ENCODE measurements at regions not wholly inside any gene's neighbourhood (a gene's known extent, or its start where the extent isn't known, plus 50 kb on each side); places are given as distances from the start of the nearest gene placed in this dataset.
"Not testable (repeated sequence)": the region's sequence is repeated elsewhere in the genome, so short reads cannot be mapped to it uniquely, and the experiment has no call there.

- DNase-seq (no peak), ATAC-seq (no peak)
- Histone ChIP-seq H3K36me3 (ENCODE audit: control insufficient read depth in 2 of 3, insufficient read depth in 3 of 3, low read length in 3 of 3) (no peaks in the 10 kb centered on the region), H3K27me3 (ENCODE audit: control insufficient read depth in 2 of 2, insufficient read depth in 2 of 2, low read length in 2 of 2) (no peaks in the 10 kb centered on the region), H3K4me1 (ENCODE audit: control insufficient read depth in 2 of 2, insufficient read depth in 2 of 2, low read length in 2 of 2) (no peaks in the 10 kb centered on the region), H3K27ac (ENCODE audit: low read depth, low read length) (no peak overlapping the region), H3K9me3 (ENCODE audit: control insufficient read depth in 2 of 3, low read length in 3 of 3) (no peaks in the 10 kb centered on the region), H3K4me3 (ENCODE audit: low read length) (no peak overlapping the region)
- Mint-ChIP-seq H3K36me3 (no peaks in the 10 kb centered on the region), H3K4me3 (no peak overlapping the region), H3K27ac (no peak overlapping the region), H3K27me3 (no peaks in the 10 kb centered on the region), H3K4me1 (peaks cover 4 to 14% (median 6%) of the 10 kb centered on the region in 7 donors), H3K9me3 (no peaks in the 10 kb centered on the region)
- CTCF ChIA-PET = no interaction called here
- intact Hi-C loops (cut with micrococcal nuclease) = no loop called here
- POLR2A ChIA-PET = no interaction called here
Observed at GRCh38 chr5:110267714-110268113, 458.8 kb downstream of the TMEM232 start.

GRCh38 chr5:110268283-110268682 is 458.2 kb downstream of the TMEM232 start:
- no peaks in the 10 kb centered on the region for H3K36me3 ChIP-seq (ENCODE audit: control insufficient read depth in 2 of 3, insufficient read depth in 3 of 3, low read length in 3 of 3)
- peaks cover 0 to 2% (median 0%) of the 10 kb centered on the region in 5 donors for H3K36me3 Mint-ChIP-seq
- no peak overlapping the region for H3K4me3 ChIP-seq (ENCODE audit: low read length)
- no peak for DNase-seq
- H3K27ac Mint-ChIP-seq = no peak overlapping the region
- intact Hi-C loops (cut with micrococcal nuclease) = no loop called here
- no peaks in the 10 kb centered on the region for H3K27me3 Mint-ChIP-seq
- no peak overlapping the region for H3K4me3 Mint-ChIP-seq
- ChIA-PET CTCF (no interaction called here), POLR2A (no interaction called here)
- H3K9me3 Mint-ChIP-seq = peaks cover 0 to 1% (median 0%) of the 10 kb centered on the region in 11 donors
- no peak overlapping the region for H3K27ac ChIP-seq (ENCODE audit: low read depth, low read length)
- no peak for ATAC-seq
- no peaks in the 10 kb centered on the region for H3K27me3 ChIP-seq (ENCODE audit: control insufficient read depth in 2 of 2, insufficient read depth in 2 of 2, low read length in 2 of 2)
- H3K4me1 Mint-ChIP-seq = peaks cover 4 to 14% (median 6%) of the 10 kb centered on the region in 7 donors
- no peaks in the 10 kb centered on the region for H3K9me3 ChIP-seq (ENCODE audit: control insufficient read depth in 2 of 3, low read length in 3 of 3)
- no peaks in the 10 kb centered on the region for H3K4me1 ChIP-seq (ENCODE audit: control insufficient read depth in 2 of 2, insufficient read depth in 2 of 2, low read length in 2 of 2)

- H3K36me3 Mint-ChIP-seq = peaks cover 0 to 4% (median 0%) of the 10 kb centered on the region in 5 donors
- intact Hi-C loops (cut with micrococcal nuclease) = no loop called here
- H3K4me3 Mint-ChIP-seq = no peak overlapping the region
- Histone ChIP-seq H3K4me1 (ENCODE audit: control insufficient read depth in 2 of 2, insufficient read depth in 2 of 2, low read length in 2 of 2) (no peaks in the 10 kb centered on the region), H3K27me3 (ENCODE audit: control insufficient read depth in 2 of 2, insufficient read depth in 2 of 2, low read length in 2 of 2) (no peaks in the 10 kb centered on the region), H3K36me3 (ENCODE audit: control insufficient read depth in 2 of 3, insufficient read depth in 3 of 3, low read length in 3 of 3) (no peaks in the 10 kb centered on the region), H3K9me3 (ENCODE audit: control insufficient read depth in 2 of 3, low read length in 3 of 3) (no peaks in the 10 kb centered on the region), H3K27ac (ENCODE audit: low read depth, low read length) (no peak overlapping the region), H3K4me3 (ENCODE audit: low read length) (no peak overlapping the region)
- H3K9me3 Mint-ChIP-seq = peaks cover 0 to 2% (median 0%) of the 10 kb centered on the region in 11 donors
- no peak for ATAC-seq
- ChIA-PET CTCF (interaction anchor here (0.6 kb wide), 1 partner anchor 569 kb away, joined by 4 read pairs; no protein-coding TSS in a partner anchor), POLR2A (no interaction called here)
- H3K27me3 Mint-ChIP-seq = no peaks in the 10 kb centered on the region
- no peak for DNase-seq
- H3K27ac Mint-ChIP-seq = no peak overlapping the region
- H3K4me1 Mint-ChIP-seq = peaks cover 4 to 14% (median 6%) of the 10 kb centered on the region in 7 donors
Observed at GRCh38 chr5:110268985-110269384, 457.5 kb downstream of the TMEM232 start.

DNA sequence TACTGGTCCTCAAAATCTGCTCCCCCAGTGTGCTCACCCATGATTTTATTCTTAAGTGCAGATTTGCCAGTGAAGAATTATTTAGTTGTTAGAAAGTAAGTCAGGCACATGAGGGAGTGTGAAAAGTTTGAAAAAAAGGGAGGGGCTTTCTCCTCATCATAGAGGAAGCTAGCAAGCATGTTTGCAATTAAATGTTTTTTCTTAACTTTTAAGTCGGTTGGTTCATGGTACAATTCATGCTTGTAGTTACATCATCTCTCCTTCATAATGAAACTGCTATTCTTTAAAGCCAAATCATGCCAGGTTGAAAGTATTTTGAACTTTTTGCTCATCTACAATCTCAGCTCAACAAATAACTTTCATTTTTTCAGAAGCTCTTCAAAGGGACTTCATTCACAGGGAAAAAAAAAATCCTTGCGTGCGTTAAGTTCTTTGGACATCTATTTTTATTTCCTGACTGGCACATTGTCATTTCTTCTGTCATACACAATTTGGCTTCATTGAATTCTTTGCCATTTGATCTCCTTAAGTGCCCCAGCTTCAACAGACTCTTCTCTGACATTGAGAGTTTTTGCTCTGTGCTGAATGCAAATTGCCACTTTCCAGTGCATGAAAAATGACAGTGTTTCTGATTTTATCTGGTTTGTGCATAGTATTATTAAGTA is 456.9 kb downstream of the TMEM232 start:
- Histone ChIP-seq H3K4me1 (ENCODE audit: control insufficient read depth in 2 of 2, insufficient read depth in 2 of 2, low read length in 2 of 2) (no peaks in the 10 kb centered on the region), H3K4me3 (ENCODE audit: low read length) (no peak overlapping the region), H3K27ac (ENCODE audit: low read depth, low read length) (no peak overlapping the region), H3K9me3 (ENCODE audit: control insufficient read depth in 2 of 3, low read length in 3 of 3) (no peaks in the 10 kb centered on the region), H3K36me3 (ENCODE audit: control insufficient read depth in 2 of 3, insufficient read depth in 3 of 3, low read length in 3 of 3) (no peaks in the 10 kb centered on the region), H3K27me3 (ENCODE audit: control insufficient read depth in 2 of 2, insufficient read depth in 2 of 2, low read length in 2 of 2) (no peaks in the 10 kb centered on the region)
- peaks cover 0 to 3% (median 0%) of the 10 kb centered on the region in 11 donors for H3K9me3 Mint-ChIP-seq
- ATAC-seq = no peak
- intact Hi-C loops (cut with micrococcal nuclease) = no loop called here
- H3K27me3 Mint-ChIP-seq = no peaks in the 10 kb centered on the region
- peaks cover 4 to 14% (median 6%) of the 10 kb centered on the region in 7 donors for H3K4me1 Mint-ChIP-seq
- no peak overlapping the region for H3K4me3 Mint-ChIP-seq
- DNase-seq = no peak
- peaks cover 0 to 4% (median 0%) of the 10 kb centered on the region in 5 donors for H3K36me3 Mint-ChIP-seq
- H3K27ac Mint-ChIP-seq = peak overlapping the region in 1 of 9 donors; percentile 20
- CTCF ChIA-PET = interaction anchor here (0.6 to 0.7 kb wide), 2 partner anchors 16 to 570 kb away, joined by 4 read pairs; no protein-coding TSS in a partner anchor
- POLR2A ChIA-PET = no interaction called here

DNA sequence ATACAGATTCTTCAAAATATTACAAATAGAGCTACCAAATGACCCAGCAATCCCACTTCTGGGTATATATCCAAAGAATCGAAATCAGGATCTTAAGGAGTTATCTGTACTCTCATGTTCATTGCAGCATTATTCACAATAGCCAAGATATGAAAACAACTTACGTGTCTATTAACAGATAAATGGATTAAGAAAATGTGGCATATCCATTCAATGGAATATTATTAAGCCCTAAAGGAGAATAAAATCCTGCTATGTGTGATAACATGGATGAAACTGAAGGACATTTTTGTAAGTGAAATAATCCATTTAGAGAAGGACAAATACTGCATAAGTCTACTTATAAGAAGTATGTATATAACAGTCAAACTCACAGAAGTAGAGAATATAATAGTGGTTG is 450.6 kb downstream of the TMEM232 start:
- no peak overlapping the region for H3K4me3 Mint-ChIP-seq
- DNase-seq (no peak), ATAC-seq (no peak)
- POLR2A ChIA-PET = no interaction called here
- Histone ChIP-seq H3K4me1 (ENCODE audit: control insufficient read depth in 2 of 2, insufficient read depth in 2 of 2, low read length in 2 of 2) (no peaks in the 10 kb centered on the region), H3K36me3 (ENCODE audit: control insufficient read depth in 2 of 3, insufficient read depth in 3 of 3, low read length in 3 of 3) (no peaks in the 10 kb centered on the region), H3K27ac (ENCODE audit: low read depth, low read length) (no peak overlapping the region), H3K27me3 (ENCODE audit: control insufficient read depth in 2 of 2, insufficient read depth in 2 of 2, low read length in 2 of 2) (no peaks in the 10 kb centered on the region), H3K4me3 (ENCODE audit: low read length) (no peak overlapping the region), H3K9me3 (ENCODE audit: control insufficient read depth in 2 of 3, low read length in 3 of 3) (no peaks in the 10 kb centered on the region)
- H3K36me3 Mint-ChIP-seq = peaks cover 0 to 14% (median 7%) of the 10 kb centered on the region in 5 donors
- H3K27ac Mint-ChIP-seq = no peak overlapping the region
- CTCF ChIA-PET = no interaction called here
- H3K27me3 Mint-ChIP-seq = no peaks in the 10 kb centered on the region
- peaks cover 0 to 5% (median 0%) of the 10 kb centered on the region in 7 donors for H3K4me1 Mint-ChIP-seq
- intact Hi-C loops (cut with micrococcal nuclease) = no loop called here
- H3K9me3 Mint-ChIP-seq = peaks cover 3 to 43% (median 21%) of the 10 kb centered on the region in 11 donors

GRCh38 chr5:110278449-110278848 is 448.0 kb downstream of the TMEM232 start:
- H3K4me3 ChIP-seq (ENCODE audit: low read length); H3K4me1 ChIP-seq (ENCODE audit: control insufficient read depth in 2 of 2, insufficient read depth in 2 of 2, low read length in 2 of 2); DNase-seq; H3K4me3 Mint-ChIP-seq; POLR2A ChIA-PET; H3K27me3 Mint-ChIP-seq; ATAC-seq; H3K9me3 ChIP-seq (ENCODE audit: control insufficient read depth in 2 of 3, low read length in 3 of 3); H3K36me3 ChIP-seq (ENCODE audit: control insufficient read depth in 2 of 3, insufficient read depth in 3 of 3, low read length in 3 of 3); H3K27ac Mint-ChIP-seq; CTCF ChIA-PET; intact Hi-C loops (cut with micrococcal nuclease); H3K27me3 ChIP-seq (ENCODE audit: control insufficient read depth in 2 of 2, insufficient read depth in 2 of 2, low read length in 2 of 2); H3K27ac ChIP-seq (ENCODE audit: low read depth, low read length); H3K4me1 Mint-ChIP-seq: not testable (repeated sequence)
- peaks cover 0 to 23% (median 13%) of the 10 kb centered on the region in 5 donors for H3K36me3 Mint-ChIP-seq
- H3K9me3 Mint-ChIP-seq = peaks cover 7 to 69% (median 25%) of the 10 kb centered on the region in 11 donors

GRCh38 chr5:110284121-110284520 is 442.4 kb downstream of the TMEM232 start:
- H3K4me1 ChIP-seq (ENCODE audit: control insufficient read depth in 2 of 2, insufficient read depth in 2 of 2, low read length in 2 of 2); DNase-seq; H3K27ac Mint-ChIP-seq; ATAC-seq; POLR2A ChIA-PET; H3K36me3 ChIP-seq (ENCODE audit: control insufficient read depth in 2 of 3, insufficient read depth in 3 of 3, low read length in 3 of 3); H3K4me3 Mint-ChIP-seq; intact Hi-C loops (cut with micrococcal nuclease); CTCF ChIA-PET; H3K4me3 ChIP-seq (ENCODE audit: low read length); H3K27me3 Mint-ChIP-seq; H3K4me1 Mint-ChIP-seq; H3K27ac ChIP-seq (ENCODE audit: low read depth, low read length); H3K9me3 ChIP-seq (ENCODE audit: control insufficient read depth in 2 of 3, low read length in 3 of 3); H3K27me3 ChIP-seq (ENCODE audit: control insufficient read depth in 2 of 2, insufficient read depth in 2 of 2, low read length in 2 of 2): not testable (repeated sequence)
- peaks cover 0 to 17% (median 15%) of the 10 kb centered on the region in 5 donors for H3K36me3 Mint-ChIP-seq
- peaks cover 4 to 61% (median 25%) of the 10 kb centered on the region in 11 donors for H3K9me3 Mint-ChIP-seq
